Brain microvascular endothelial cell (primary cell): ENCODE measurements at regions not wholly inside any gene's neighbourhood (a gene's known extent, or its start where the extent isn't known, plus 50 kb on each side); places are given as distances from the start of the nearest gene placed in this dataset.

Source experiments
- DNase-seq: peaks from one replicate; pipeline ENCODE4 v3.0.0-alpha.2; 2020
- H3K27ac ChIP-seq: fragments of 250-450 bp; sonication (Bioruptor Pico); 2 replicates; pipeline ENCODE4 v1.5.1; 2020; ENCODE audit warnings: mild to moderate bottlenecking, moderate library complexity
- H3K27me3 ChIP-seq: fragments of 250-450 bp; sonication (Bioruptor Pico); replicated peaks from 2 replicates; pipeline ENCODE4 v1.5.1; 2020; ENCODE audit warnings: mild to moderate bottlenecking
- H3K36me3 ChIP-seq: fragments of 250-450 bp; sonication (Bioruptor Pico); replicated peaks from 2 replicates; pipeline ENCODE4 v1.5.1; 2020; ENCODE audit warnings: mild to moderate bottlenecking
- H3K4me3 ChIP-seq: 2 replicates; pipeline ENCODE4 v1.5.1; 2011; ENCODE audit warnings: low read depth, mild to moderate bottlenecking, control low read depth, low read length, moderate library complexity
- in situ Hi-C: cut with HindIII; loops from 2 replicates; pipeline ENCODE4 v1.10.0; 2017; ENCODE audit warnings: low sequenced_read_pairs, low pct_ligation_motif_present
- TF ChIP-seq, protein P1 (sequence below): IDR thresholded peaks from 2 replicates; pipeline ENCODE4 v1.5.1; 2011; ENCODE audit warnings: low read depth, mild to moderate bottlenecking, moderate library complexity, low read length, control low read depth, inconsistent platforms; ENCODE audit errors: missing control alignments

DNA sequence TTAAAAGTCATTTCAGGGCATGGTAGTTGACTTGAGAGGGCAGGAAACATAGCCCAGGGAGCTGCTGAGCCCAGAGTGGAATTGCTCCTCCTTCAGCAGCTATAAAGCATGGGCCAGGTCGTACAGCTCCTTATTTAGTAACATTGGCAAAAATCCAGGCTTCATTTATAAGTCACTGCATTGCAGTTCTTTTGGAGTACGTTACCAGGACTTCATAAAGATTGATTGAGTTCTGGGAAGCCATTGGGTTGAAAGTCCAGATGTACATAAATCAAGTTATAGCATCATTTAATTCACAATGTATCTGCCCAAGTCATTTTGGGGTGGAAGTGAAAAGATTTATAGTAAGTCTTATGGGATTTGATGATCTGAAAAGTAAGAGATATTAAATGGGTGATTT lies 53.0 kb upstream of the ANKEF1 start:
- H3K27ac ChIP-seq: no peak overlapping the region
- in situ Hi-C loops: loop anchor here (25.0 kb wide), 1 partner anchor 105 kb away; no protein-coding TSS in a partner anchor
- no peaks in the 10 kb centered on the region for H3K36me3 ChIP-seq
- TF ChIP-seq, protein P1, sequence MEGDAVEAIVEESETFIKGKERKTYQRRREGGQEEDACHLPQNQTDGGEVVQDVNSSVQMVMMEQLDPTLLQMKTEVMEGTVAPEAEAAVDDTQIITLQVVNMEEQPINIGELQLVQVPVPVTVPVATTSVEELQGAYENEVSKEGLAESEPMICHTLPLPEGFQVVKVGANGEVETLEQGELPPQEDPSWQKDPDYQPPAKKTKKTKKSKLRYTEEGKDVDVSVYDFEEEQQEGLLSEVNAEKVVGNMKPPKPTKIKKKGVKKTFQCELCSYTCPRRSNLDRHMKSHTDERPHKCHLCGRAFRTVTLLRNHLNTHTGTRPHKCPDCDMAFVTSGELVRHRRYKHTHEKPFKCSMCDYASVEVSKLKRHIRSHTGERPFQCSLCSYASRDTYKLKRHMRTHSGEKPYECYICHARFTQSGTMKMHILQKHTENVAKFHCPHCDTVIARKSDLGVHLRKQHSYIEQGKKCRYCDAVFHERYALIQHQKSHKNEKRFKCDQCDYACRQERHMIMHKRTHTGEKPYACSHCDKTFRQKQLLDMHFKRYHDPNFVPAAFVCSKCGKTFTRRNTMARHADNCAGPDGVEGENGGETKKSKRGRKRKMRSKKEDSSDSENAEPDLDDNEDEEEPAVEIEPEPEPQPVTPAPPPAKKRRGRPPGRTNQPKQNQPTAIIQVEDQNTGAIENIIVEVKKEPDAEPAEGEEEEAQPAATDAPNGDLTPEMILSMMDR: no peak
- H3K4me3 ChIP-seq: no peak overlapping the region
- H3K27me3 ChIP-seq: peaks cover 2% of the 10 kb centered on the region
- no peak for DNase-seq

DNA sequence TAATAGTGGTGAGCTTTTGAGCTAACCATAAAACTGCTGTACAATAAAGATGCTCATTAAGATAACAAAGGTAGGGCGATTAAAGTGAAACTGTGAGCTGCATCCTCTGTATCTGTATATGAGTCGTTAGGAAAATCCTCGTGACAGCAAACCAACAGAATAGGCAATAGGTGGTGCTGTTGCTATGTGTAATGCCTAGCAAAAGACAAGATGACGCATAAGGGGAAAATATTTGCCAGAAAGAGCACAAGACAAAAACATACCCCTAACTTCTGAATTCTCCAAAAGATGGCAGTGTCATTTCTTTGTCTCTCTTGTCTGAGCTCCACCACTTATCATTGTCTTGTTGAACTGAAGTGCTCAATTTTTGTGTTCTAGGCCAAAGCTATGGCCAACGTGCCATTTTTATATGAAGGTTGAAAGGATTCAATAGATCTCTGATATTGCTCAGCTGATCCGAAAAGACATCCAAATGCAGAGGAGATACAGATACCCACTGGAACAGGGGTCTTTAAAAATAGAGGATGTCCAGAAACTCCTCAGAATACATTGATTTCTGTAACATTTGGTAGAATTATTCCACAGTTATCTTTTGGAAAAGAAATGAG lies 56.3 kb upstream of the ANKEF1 start:
- in situ Hi-C loops: loop anchor here (25.0 kb wide), 1 partner anchor 109 kb away; no protein-coding TSS in a partner anchor
- TF ChIP-seq, protein P1: peak; percentile 71
- DNase-seq: peak; percentile 82
- Histone ChIP-seq H3K27ac (no peak overlapping the region), H3K4me3 (no peak overlapping the region), H3K27me3 (peaks cover 6% of the 10 kb centered on the region), H3K36me3 (no peaks in the 10 kb centered on the region)

DNA sequence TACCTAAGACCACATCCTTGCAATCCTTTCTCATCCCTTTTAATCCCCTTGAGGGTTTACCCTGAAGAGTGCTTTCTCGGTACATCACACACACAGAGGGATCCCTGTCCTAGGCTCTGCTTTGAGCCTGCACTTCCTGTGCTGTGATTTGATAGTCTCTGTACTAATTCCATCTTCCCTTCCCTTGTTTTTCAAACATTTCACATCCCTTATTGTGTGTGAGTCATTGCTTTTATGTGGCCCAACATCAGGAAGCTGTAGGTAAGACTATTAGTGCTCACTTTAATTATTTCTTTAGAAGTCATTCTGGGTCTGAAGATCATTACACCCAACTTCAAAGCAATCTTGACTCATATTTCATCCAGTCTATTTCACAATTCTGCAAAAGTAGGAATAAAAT lies 57.2 kb upstream of the ANKEF1 start:
- Histone ChIP-seq H3K4me3 (no peak overlapping the region), H3K27ac (no peak overlapping the region), H3K27me3 (peaks cover 6% of the 10 kb centered on the region), H3K36me3 (no peaks in the 10 kb centered on the region)
- TF ChIP-seq, protein P1: no peak
- in situ Hi-C loops: loop anchor here (25.0 kb wide), 1 partner anchor 110 kb away; no protein-coding TSS in a partner anchor
- no peak for DNase-seq

DNA sequence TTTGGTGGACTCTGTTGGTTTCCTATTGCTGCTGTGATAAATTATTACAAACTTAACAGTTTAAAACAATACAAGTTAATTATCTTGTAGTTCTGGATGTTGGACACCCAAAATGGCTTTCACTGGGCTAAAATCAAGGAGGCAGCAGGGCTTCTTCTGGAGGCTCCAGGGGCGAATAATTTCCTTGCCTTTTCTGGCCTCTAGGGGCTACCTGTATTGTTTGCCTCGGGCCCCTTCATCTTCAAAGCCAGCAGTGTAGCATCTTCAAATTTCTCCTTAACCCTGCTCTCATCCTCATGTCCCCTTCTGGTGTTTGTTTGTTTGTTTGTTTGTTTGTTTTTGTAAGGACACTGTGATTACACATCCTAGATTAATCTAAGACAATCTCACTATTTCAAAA lies 60.5 kb upstream of the ANKEF1 start:
- no peak for DNase-seq
- in situ Hi-C loops: no loop called here
- TF ChIP-seq, protein P1: peak; percentile 42

DNA sequence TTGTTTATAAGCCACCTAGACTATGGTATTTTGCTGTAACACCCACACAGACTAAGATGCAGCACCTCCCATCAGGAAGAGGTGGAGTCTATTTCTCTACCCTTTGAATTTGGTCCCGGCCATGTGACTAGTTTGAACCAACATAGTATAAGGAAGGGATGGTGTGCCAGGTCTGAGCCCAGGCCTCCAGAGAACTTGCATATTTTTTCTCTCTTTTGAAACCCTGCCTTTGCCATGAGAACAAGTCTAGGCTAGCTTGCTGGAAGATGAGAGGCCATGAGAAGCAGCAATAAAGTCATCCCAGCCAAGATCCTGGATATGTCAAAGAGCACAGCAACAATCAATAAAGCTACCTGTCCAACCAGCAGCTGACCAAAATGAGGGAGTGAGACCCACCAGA lies 63.0 kb upstream of the ANKEF1 start:
- Histone ChIP-seq H3K27me3 (peaks cover 4% of the 10 kb centered on the region), H3K4me3 (no peak overlapping the region), H3K27ac (no peak overlapping the region), H3K36me3 (no peaks in the 10 kb centered on the region)
- in situ Hi-C loops: no loop called here
- TF ChIP-seq, protein P1: no peak
- no peak for DNase-seq

More for the DNA sequence above, 60.5 kb upstream of the ANKEF1 start:
- H3K27ac ChIP-seq: no peak overlapping the region
- H3K4me3 ChIP-seq: no peak overlapping the region
- H3K36me3 ChIP-seq: no peaks in the 10 kb centered on the region
- peaks cover 6% of the 10 kb centered on the region for H3K27me3 ChIP-seq

DNA sequence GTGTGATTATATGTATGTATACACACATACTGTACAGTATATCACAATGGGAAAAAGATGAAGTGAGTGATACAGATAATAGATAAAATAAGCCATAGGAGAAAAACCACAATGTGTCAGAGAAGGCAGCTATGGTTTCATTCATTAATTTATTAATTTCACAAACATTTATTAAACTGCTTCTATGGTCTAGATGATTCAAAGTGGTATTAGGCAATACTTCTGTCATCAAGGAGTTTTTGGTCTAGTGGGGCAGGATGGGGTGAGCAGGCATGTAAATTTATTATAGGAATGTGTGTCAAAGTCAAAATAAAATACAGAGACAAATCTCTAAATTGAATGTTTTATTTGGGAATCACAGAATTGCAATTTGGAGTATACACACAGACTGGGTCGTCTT lies 65.2 kb upstream of the ANKEF1 start:
- Histone ChIP-seq H3K36me3 (no peaks in the 10 kb centered on the region), H3K27me3 (no peaks in the 10 kb centered on the region), H3K4me3 (no peak overlapping the region), H3K27ac (no peak overlapping the region)
- in situ Hi-C loops: no loop called here
- TF ChIP-seq, protein P1: no peak
- DNase-seq: no peak
